ENCODE measurements at regions not wholly inside any gene's neighbourhood (a gene's known extent, or its start where the extent isn't known, plus 50 kb on each side); places are given as distances from the start of the nearest gene placed in this dataset.

- Mint-ChIP-seq H3K4me3 (peak overlapping the region; percentile 31), H3K27me3 (peaks cover 10% of the 10 kb centered on the region)
These were observed 143.1 kb upstream of the KCNMB2 start for GRCh38 chr3:178393146-178393545.

GRCh38 chr3:178393824-178394223 is 142.4 kb upstream of the KCNMB2 start:
- H3K4me3 Mint-ChIP-seq = no peak overlapping the region
- peaks cover 12% of the 10 kb centered on the region for H3K27me3 Mint-ChIP-seq
- no peaks in the 10 kb centered on the region for H3K4me1 Mint-ChIP-seq
- H3K36me3 Mint-ChIP-seq (ENCODE audit: low read depth) = no peaks in the 10 kb centered on the region
- H3K27ac Mint-ChIP-seq = no peak overlapping the region
- ATAC-seq (replicated peaks) = no peak
- H3K9me3 Mint-ChIP-seq = no peaks in the 10 kb centered on the region

More at GRCh38 chr3:178393146-178393545, 143.1 kb upstream of the KCNMB2 start:
- ATAC-seq (replicated peaks) = no peak
- Mint-ChIP-seq H3K27ac (peak overlapping the region; percentile 59), H3K36me3 (ENCODE audit: low read depth) (no peaks in the 10 kb centered on the region), H3K9me3 (no peaks in the 10 kb centered on the region), H3K4me1 (no peaks in the 10 kb centered on the region)

GRCh38 chr3:178396318-178396717 is 139.9 kb upstream of the KCNMB2 start:
- H3K27ac Mint-ChIP-seq = no peak overlapping the region
- no peaks in the 10 kb centered on the region for H3K36me3 Mint-ChIP-seq (ENCODE audit: low read depth)
- H3K9me3 Mint-ChIP-seq = no peaks in the 10 kb centered on the region
- no peak overlapping the region for H3K4me3 Mint-ChIP-seq
- H3K27me3 Mint-ChIP-seq = peaks cover 11% of the 10 kb centered on the region
- no peaks in the 10 kb centered on the region for H3K4me1 Mint-ChIP-seq
- no peak for ATAC-seq (replicated peaks)

- ATAC-seq (replicated peaks) = no peak
- no peaks in the 10 kb centered on the region for H3K36me3 Mint-ChIP-seq (ENCODE audit: low read depth)
- H3K27ac Mint-ChIP-seq = no peak overlapping the region
- H3K9me3 Mint-ChIP-seq = no peaks in the 10 kb centered on the region
- peaks cover 14% of the 10 kb centered on the region for H3K27me3 Mint-ChIP-seq
- no peak overlapping the region for H3K4me3 Mint-ChIP-seq
- H3K4me1 Mint-ChIP-seq = no peaks in the 10 kb centered on the region
These were observed 139.0 kb upstream of the KCNMB2 start for GRCh38 chr3:178397202-178397601.

GRCh38 chr3:178397836-178398235 is 138.4 kb upstream of the KCNMB2 start:
- no peak for ATAC-seq (replicated peaks)
- H3K9me3 Mint-ChIP-seq = no peaks in the 10 kb centered on the region
- peaks cover 16% of the 10 kb centered on the region for H3K27me3 Mint-ChIP-seq
- H3K27ac Mint-ChIP-seq = no peak overlapping the region
- no peak overlapping the region for H3K4me3 Mint-ChIP-seq
- H3K36me3 Mint-ChIP-seq (ENCODE audit: low read depth) = no peaks in the 10 kb centered on the region
- H3K4me1 Mint-ChIP-seq = no peaks in the 10 kb centered on the region

- no peaks in the 10 kb centered on the region for H3K4me1 Mint-ChIP-seq
- H3K9me3 Mint-ChIP-seq = no peaks in the 10 kb centered on the region
- H3K27ac Mint-ChIP-seq = no peak overlapping the region
- no peaks in the 10 kb centered on the region for H3K36me3 Mint-ChIP-seq (ENCODE audit: low read depth)
- no peak for ATAC-seq (replicated peaks)
- H3K4me3 Mint-ChIP-seq = no peak overlapping the region
- peaks cover 28% of the 10 kb centered on the region for H3K27me3 Mint-ChIP-seq
These were observed 131.3 kb upstream of the KCNMB2 start for GRCh38 chr3:178404961-178405360.

GRCh38 chr3:178405531-178405930 is 130.7 kb upstream of the KCNMB2 start:
- no peak overlapping the region for H3K4me3 Mint-ChIP-seq
- H3K27me3 Mint-ChIP-seq = peaks cover 31% of the 10 kb centered on the region
- H3K4me1 Mint-ChIP-seq = no peaks in the 10 kb centered on the region
- H3K27ac Mint-ChIP-seq = no peak overlapping the region
- H3K9me3 Mint-ChIP-seq = no peaks in the 10 kb centered on the region
- no peak for ATAC-seq (replicated peaks)
- no peaks in the 10 kb centered on the region for H3K36me3 Mint-ChIP-seq (ENCODE audit: low read depth)

- H3K4me3 Mint-ChIP-seq = no peak overlapping the region
- no peaks in the 10 kb centered on the region for H3K36me3 Mint-ChIP-seq (ENCODE audit: low read depth)
- peaks cover 32% of the 10 kb centered on the region for H3K27me3 Mint-ChIP-seq
- no peak overlapping the region for H3K27ac Mint-ChIP-seq
- ATAC-seq (replicated peaks) = no peak
- no peaks in the 10 kb centered on the region for H3K4me1 Mint-ChIP-seq
- H3K9me3 Mint-ChIP-seq = no peaks in the 10 kb centered on the region
These were observed 130.0 kb upstream of the KCNMB2 start for GRCh38 chr3:178406206-178406605.

GRCh38 chr3:178415384-178415783 is 120.9 kb upstream of the KCNMB2 start:
- Mint-ChIP-seq H3K27ac (no peak overlapping the region), H3K36me3 (ENCODE audit: low read depth) (no peaks in the 10 kb centered on the region), H3K4me1 (peaks cover 4% of the 10 kb centered on the region), H3K27me3 (peaks cover 19% of the 10 kb centered on the region), H3K4me3 (no peak overlapping the region), H3K9me3 (no peaks in the 10 kb centered on the region)
- no peak for ATAC-seq (replicated peaks)

GRCh38 chr3:178417736-178418135 is 118.5 kb upstream of the KCNMB2 start:
- no peak for ATAC-seq (replicated peaks)
- peaks cover 4% of the 10 kb centered on the region for H3K4me1 Mint-ChIP-seq
- no peak overlapping the region for H3K4me3 Mint-ChIP-seq
- no peak overlapping the region for H3K27ac Mint-ChIP-seq
- H3K36me3 Mint-ChIP-seq (ENCODE audit: low read depth) = no peaks in the 10 kb centered on the region
- H3K27me3 Mint-ChIP-seq = peaks cover 7% of the 10 kb centered on the region
- H3K9me3 Mint-ChIP-seq = no peaks in the 10 kb centered on the region

- peak overlapping the region; percentile 25 for H3K4me3 Mint-ChIP-seq
- peaks cover 4% of the 10 kb centered on the region for H3K4me1 Mint-ChIP-seq
- peak overlapping the region; percentile 55 for H3K27ac Mint-ChIP-seq
- no peaks in the 10 kb centered on the region for H3K27me3 Mint-ChIP-seq
- peak; percentile 82 for ATAC-seq (replicated peaks)
- no peaks in the 10 kb centered on the region for H3K36me3 Mint-ChIP-seq (ENCODE audit: low read depth)
- H3K9me3 Mint-ChIP-seq = no peaks in the 10 kb centered on the region
These were observed 117.2 kb upstream of the KCNMB2 start for GRCh38 chr3:178419071-178419470.

- Mint-ChIP-seq H3K27me3 (no peaks in the 10 kb centered on the region), H3K4me1 (peaks cover 4% of the 10 kb centered on the region), H3K4me3 (peak overlapping the region; percentile 36), H3K36me3 (ENCODE audit: low read depth) (no peaks in the 10 kb centered on the region), H3K27ac (peak overlapping the region; percentile 79), H3K9me3 (no peaks in the 10 kb centered on the region)
- ATAC-seq (replicated peaks) = peak; percentile 68
These were observed 116.2 kb upstream of the KCNMB2 start for GRCh38 chr3:178420033-178420432.

- Mint-ChIP-seq H3K27ac (no peak overlapping the region), H3K4me3 (no peak overlapping the region), H3K27me3 (no peaks in the 10 kb centered on the region), H3K36me3 (ENCODE audit: low read depth) (no peaks in the 10 kb centered on the region), H3K9me3 (no peaks in the 10 kb centered on the region), H3K4me1 (peaks cover 4% of the 10 kb centered on the region)
- no peak for ATAC-seq (replicated peaks)
These were observed 115.2 kb upstream of the KCNMB2 start for GRCh38 chr3:178421069-178421468.

GRCh38 chr3:178422406-178422805 is 113.8 kb upstream of the KCNMB2 start:
- ATAC-seq (replicated peaks) = no peak
- no peak overlapping the region for H3K27ac Mint-ChIP-seq
- no peaks in the 10 kb centered on the region for H3K9me3 Mint-ChIP-seq
- H3K4me1 Mint-ChIP-seq = peaks cover 4% of the 10 kb centered on the region
- no peaks in the 10 kb centered on the region for H3K36me3 Mint-ChIP-seq (ENCODE audit: low read depth)
- no peak overlapping the region for H3K4me3 Mint-ChIP-seq
- H3K27me3 Mint-ChIP-seq = no peaks in the 10 kb centered on the region

- no peak for ATAC-seq (replicated peaks)
- H3K9me3 Mint-ChIP-seq = no peaks in the 10 kb centered on the region
- no peak overlapping the region for H3K4me3 Mint-ChIP-seq
- no peaks in the 10 kb centered on the region for H3K27me3 Mint-ChIP-seq
- no peaks in the 10 kb centered on the region for H3K36me3 Mint-ChIP-seq (ENCODE audit: low read depth)
- no peaks in the 10 kb centered on the region for H3K4me1 Mint-ChIP-seq
- no peak overlapping the region for H3K27ac Mint-ChIP-seq
These were observed 108.2 kb upstream of the KCNMB2 start for GRCh38 chr3:178428037-178428436.

GRCh38 chr3:178434206-178434805 is 101.9 kb upstream of the KCNMB2 start:
- ATAC-seq (replicated peaks) = no peak
- Mint-ChIP-seq H3K27me3 (peaks cover 3% of the 10 kb centered on the region), H3K4me1 (no peaks in the 10 kb centered on the region), H3K4me3 (no peak overlapping the region), H3K27ac (no peak overlapping the region), H3K36me3 (ENCODE audit: low read depth) (no peaks in the 10 kb centered on the region), H3K9me3 (no peaks in the 10 kb centered on the region)
